IPS-18a (cell line): ENCODE measurements at regions not wholly inside any gene's neighbourhood (a gene's known extent, or its start where the extent isn't known, plus 50 kb on each side); places are given as distances from the start of the nearest gene placed in this dataset.
"Not testable (repeated sequence)": the region's sequence is repeated elsewhere in the genome, so short reads cannot be mapped to it uniquely, and the experiment has no call there.

Source experiments
- H3K27ac ChIP-seq: one replicate; pipeline ENCODE4 v1.5.1; 2013; ENCODE audit warnings: low read length
- H3K27me3 ChIP-seq: one replicate; pipeline ENCODE4 v1.6.1; 2013; ENCODE audit warnings: mild to moderate bottlenecking, low read length; ENCODE audit not compliant: control insufficient read depth, insufficient read depth
- H3K36me3 ChIP-seq: one replicate; pipeline ENCODE4 v1.6.1; 2013; ENCODE audit warnings: low read depth, low read length; ENCODE audit not compliant: control insufficient read depth
- H3K4me1 ChIP-seq: one replicate; pipeline ENCODE4 v1.6.1; 2013; ENCODE audit warnings: low read depth, low read length; ENCODE audit not compliant: control insufficient read depth
- H3K4me3 ChIP-seq: one replicate; pipeline ENCODE4 v1.5.1; 2013; ENCODE audit warnings: low read length
- H3K9ac ChIP-seq: one replicate; pipeline ENCODE4 v1.6.1; 2013; ENCODE audit warnings: mild to moderate bottlenecking, low read length, moderate library complexity
- H3K9me3 ChIP-seq: one replicate; pipeline ENCODE4 v1.6.1; 2013; ENCODE audit warnings: low read depth, low read length; ENCODE audit not compliant: control insufficient read depth

DNA sequence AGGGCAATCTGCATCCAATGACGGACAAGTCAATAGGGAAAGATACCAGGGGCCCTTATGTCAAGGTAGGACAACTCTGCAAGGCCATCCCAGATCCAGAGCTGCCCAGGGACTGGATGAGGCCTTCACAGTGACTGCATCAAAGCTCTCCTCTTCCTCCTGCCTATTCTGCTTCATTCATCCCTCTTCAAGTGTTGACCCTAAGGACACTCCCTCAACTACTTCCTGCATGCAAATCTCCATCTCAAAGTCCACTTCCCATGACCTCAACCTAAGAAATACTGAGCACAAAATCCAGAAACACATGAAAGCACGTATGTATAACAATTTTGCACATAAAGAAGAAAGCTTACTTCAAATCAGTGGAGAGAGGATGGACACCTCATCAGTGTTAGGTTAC, 182.3 kb downstream of the AVL9 start:
- Histone ChIP-seq H3K36me3 (no peaks in the 10 kb centered on the region), H3K4me3 (no peak overlapping the region), H3K4me1 (peaks cover 23% of the 10 kb centered on the region), H3K27ac (no peak overlapping the region), H3K9ac (no peak overlapping the region), H3K27me3 (no peaks in the 10 kb centered on the region), H3K9me3 (peaks cover 9% of the 10 kb centered on the region)

GRCh38 chr7:32676249-32676941, 181.1 kb downstream of the AVL9 start:
- peaks cover 9% of the 10 kb centered on the region for H3K9me3 ChIP-seq

DNA sequence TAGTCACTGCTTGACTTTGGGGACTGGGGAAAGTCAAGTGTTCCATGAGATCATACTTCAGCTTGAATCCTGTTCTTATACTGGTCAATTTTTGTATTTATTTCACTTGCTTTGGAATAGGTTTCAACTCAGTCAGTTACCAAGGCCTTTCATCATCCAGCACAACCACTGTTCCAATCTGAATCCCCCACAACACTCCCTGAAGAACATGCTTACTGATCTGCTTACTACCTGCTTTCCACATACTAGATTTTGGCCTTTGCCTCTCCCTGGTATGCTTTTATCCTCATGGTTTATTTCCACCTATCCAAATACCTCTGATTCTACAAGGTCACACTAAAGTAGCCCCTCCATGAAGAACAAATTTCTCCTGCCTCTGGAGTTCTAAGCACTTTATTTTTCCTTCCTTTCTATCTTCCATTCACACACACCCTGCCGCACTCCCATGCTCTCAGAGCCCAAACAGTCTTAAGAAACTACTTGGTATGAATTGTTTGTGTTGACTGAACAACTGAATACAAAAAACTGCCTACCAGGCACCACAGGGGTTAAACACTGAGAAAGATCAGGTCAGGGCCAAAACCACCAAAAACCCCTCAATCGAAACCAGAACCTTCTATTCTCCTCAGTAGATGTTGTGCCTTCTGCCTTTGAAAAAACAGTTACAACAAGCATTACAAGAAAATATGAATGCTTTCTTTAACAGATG, 178.1 kb downstream of the AVL9 start:
- H3K27me3 ChIP-seq: no peaks in the 10 kb centered on the region
- peaks cover 7% of the 10 kb centered on the region for H3K4me1 ChIP-seq
- H3K9ac ChIP-seq: no peak overlapping the region
- no peaks in the 10 kb centered on the region for H3K36me3 ChIP-seq
- H3K4me3 ChIP-seq: no peak overlapping the region
- H3K27ac ChIP-seq: no peak overlapping the region
- H3K9me3 ChIP-seq: peaks cover 9% of the 10 kb centered on the region

More at GRCh38 chr7:32676249-32676941, 181.1 kb downstream of the AVL9 start:
- Histone ChIP-seq H3K9ac (no peak overlapping the region), H3K27me3 (no peaks in the 10 kb centered on the region), H3K36me3 (no peaks in the 10 kb centered on the region), H3K4me1 (peaks cover 15% of the 10 kb centered on the region), H3K27ac (no peak overlapping the region), H3K4me3 (no peak overlapping the region)

DNA sequence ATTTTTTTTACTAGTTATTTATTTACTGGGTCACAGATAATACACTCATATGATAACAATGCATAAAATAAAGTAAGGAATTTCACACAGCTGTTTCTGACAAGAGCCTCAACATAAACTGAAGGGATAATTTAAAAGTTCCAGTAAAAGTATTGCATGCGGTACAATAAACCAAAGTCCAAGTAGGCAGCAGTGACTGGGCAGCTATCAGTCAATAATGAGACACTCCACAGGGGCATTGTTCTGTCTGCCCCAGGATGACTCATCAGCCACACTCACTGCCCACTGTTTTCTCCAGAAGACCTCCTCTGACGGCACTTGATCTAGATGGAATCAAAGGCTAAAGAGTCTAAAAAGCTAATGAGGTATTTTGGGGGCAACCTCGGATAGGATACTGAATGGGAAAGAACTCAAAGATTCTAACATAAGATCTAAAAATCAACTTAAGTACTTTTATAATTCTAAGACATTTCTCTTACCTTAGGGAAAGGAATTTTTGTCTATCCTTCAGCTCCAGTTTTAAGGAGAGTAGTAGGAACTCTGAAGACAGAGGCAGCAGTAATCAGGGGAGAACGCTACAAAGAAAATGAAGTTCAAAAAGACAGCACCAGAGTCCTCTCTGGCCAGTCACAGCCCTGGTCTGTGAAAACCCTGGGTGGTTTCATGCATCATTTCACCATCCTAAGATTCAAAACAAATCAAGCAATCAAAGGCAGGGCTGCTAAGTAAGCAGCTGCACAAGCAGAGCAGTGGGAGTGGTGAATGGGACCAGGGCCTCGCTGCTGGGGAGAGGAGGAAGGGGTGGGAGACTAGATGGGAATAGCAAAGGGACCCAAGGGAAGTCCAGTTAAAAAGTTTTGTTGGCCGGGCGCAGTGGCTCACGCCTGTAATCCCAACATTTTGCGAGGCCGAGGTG, 175.1 kb downstream of the AVL9 start:
- peaks cover 7% of the 10 kb centered on the region for H3K4me1 ChIP-seq
- H3K36me3 ChIP-seq: no peaks in the 10 kb centered on the region
- no peaks in the 10 kb centered on the region for H3K9me3 ChIP-seq
- no peak overlapping the region for H3K27ac ChIP-seq
- H3K27me3 ChIP-seq: no peaks in the 10 kb centered on the region
- H3K9ac ChIP-seq: no peak overlapping the region
- H3K4me3 ChIP-seq: no peak overlapping the region

GRCh38 chr7:32669173-32669870, 174.0 kb downstream of the AVL9 start:
- H3K27ac ChIP-seq, H3K9me3 ChIP-seq, H3K36me3 ChIP-seq, H3K9ac ChIP-seq, H3K27me3 ChIP-seq, H3K4me1 ChIP-seq, H3K4me3 ChIP-seq: not testable (repeated sequence)

- not testable (repeated sequence) for H3K4me1 ChIP-seq
Measured at GRCh38 chr7:32668387-32669097, 173.3 kb downstream of the AVL9 start.

GRCh38 chr7:32667586-32667985, 172.3 kb downstream of the AVL9 start:
- H3K27ac ChIP-seq, H3K4me1 ChIP-seq, H3K36me3 ChIP-seq, H3K27me3 ChIP-seq, H3K9me3 ChIP-seq, H3K4me3 ChIP-seq, H3K9ac ChIP-seq: not testable (repeated sequence)

More at GRCh38 chr7:32668387-32669097, 173.3 kb downstream of the AVL9 start:
- H3K4me3 ChIP-seq, H3K36me3 ChIP-seq, H3K27me3 ChIP-seq, H3K9ac ChIP-seq, H3K27ac ChIP-seq, H3K9me3 ChIP-seq: not testable (repeated sequence)

- not testable (repeated sequence) for H3K27ac ChIP-seq, H3K36me3 ChIP-seq, H3K4me3 ChIP-seq, H3K9ac ChIP-seq, H3K9me3 ChIP-seq, H3K4me1 ChIP-seq, H3K27me3 ChIP-seq
Measured at GRCh38 chr7:32663805-32664211, 168.5 kb downstream of the AVL9 start.

- not testable (repeated sequence) for H3K4me1 ChIP-seq, H3K9ac ChIP-seq, H3K4me3 ChIP-seq, H3K9me3 ChIP-seq, H3K27me3 ChIP-seq, H3K27ac ChIP-seq, H3K36me3 ChIP-seq
Measured at GRCh38 chr7:32662509-32662908, 167.2 kb downstream of the AVL9 start.

- Histone ChIP-seq H3K36me3 (no peaks in the 10 kb centered on the region), H3K4me3 (no peak overlapping the region), H3K9me3 (no peaks in the 10 kb centered on the region)
Measured at GRCh38 chr7:32661929-32662328, 166.6 kb downstream of the AVL9 start.

GRCh38 chr7:32661501-32661900, 166.2 kb downstream of the AVL9 start:
- Histone ChIP-seq H3K4me1 (peaks cover 13% of the 10 kb centered on the region), H3K9ac (no peak overlapping the region), H3K27ac (no peak overlapping the region), H3K36me3 (no peaks in the 10 kb centered on the region), H3K27me3 (no peaks in the 10 kb centered on the region), H3K9me3 (no peaks in the 10 kb centered on the region), H3K4me3 (no peak overlapping the region)

More at GRCh38 chr7:32661929-32662328, 166.6 kb downstream of the AVL9 start:
- Histone ChIP-seq H3K27ac (no peak overlapping the region), H3K9ac (no peak overlapping the region), H3K27me3 (no peaks in the 10 kb centered on the region), H3K4me1 (peaks cover 9% of the 10 kb centered on the region)
